ENCODE measurements at regions not wholly inside any gene's neighbourhood (a gene's known extent, or its start where the extent isn't known, plus 50 kb on each side); places are given as distances from the start of the nearest gene placed in this dataset.
"Not testable (repeated sequence)": the region's sequence is repeated elsewhere in the genome, so short reads cannot be mapped to it uniquely, and the experiment has no call there.

GRCh38 chr7:114273218-114273617 is 141.4 kb upstream of the FOXP2 start:
- DNase-seq, result no peak

GRCh38 chr7:114269714-114270113 is 144.9 kb upstream of the FOXP2 start:
- peak in 1 of 2 experiments; percentile 37 for DNase-seq

- DNase-seq, result not testable (repeated sequence)
These were observed 147.1 kb upstream of the FOXP2 start for GRCh38 chr7:114267550-114267949.

GRCh38 chr7:114264023-114264422 is 150.6 kb upstream of the FOXP2 start:
- DNase-seq, result no peak

GRCh38 chr7:114263219-114263618 is 151.4 kb upstream of the FOXP2 start:
- no peak for DNase-seq

- no peak for DNase-seq
These were observed 159.2 kb upstream of the FOXP2 start for GRCh38 chr7:114255404-114255841.

GRCh38 chr7:114243646-114244045 is 171.0 kb upstream of the FOXP2 start:
- DNase-seq, result no peak

- DNase-seq, result no peak
These were observed 171.6 kb upstream of the FOXP2 start for GRCh38 chr7:114242992-114243507.

- DNase-seq, result no peak
These were observed 185.4 kb upstream of the FOXP2 start for GRCh38 chr7:114229246-114229645.

GRCh38 chr7:114225784-114226183 is 188.8 kb upstream of the FOXP2 start:
- no peak for DNase-seq

GRCh38 chr7:114218283-114218682 is 196.3 kb upstream of the FOXP2 start:
- no peak for DNase-seq

GRCh38 chr7:114217026-114217806 is 197.4 kb upstream of the FOXP2 start:
- DNase-seq, result no peak

GRCh38 chr7:114214466-114214865 is 200.1 kb upstream of the FOXP2 start:
- no peak for DNase-seq

- no peak for DNase-seq
These were observed 201.7 kb upstream of the FOXP2 start for GRCh38 chr7:114212721-114213429.

- DNase-seq, result no peak
These were observed 204.6 kb upstream of the FOXP2 start for GRCh38 chr7:114209968-114210367.

GRCh38 chr7:114206688-114207087 is 207.9 kb upstream of the FOXP2 start:
- DNase-seq, result no peak

- DNase-seq, result no peak
These were observed 218.1 kb upstream of the FOXP2 start for GRCh38 chr7:114196517-114196916.

GRCh38 chr7:114190387-114190786 is 224.2 kb upstream of the FOXP2 start:
- DNase-seq, result no peak

GRCh38 chr7:114183311-114184088 is 231.1 kb upstream of the FOXP2 start:
- DNase-seq, result no peak

GRCh38 chr7:114182837-114183236 is 231.8 kb upstream of the FOXP2 start:
- no peak for DNase-seq

- DNase-seq, result no peak
These were observed 233.3 kb upstream of the FOXP2 start for GRCh38 chr7:114181280-114181679.

GRCh38 chr7:114180556-114181266 is 233.9 kb upstream of the FOXP2 start:
- DNase-seq, result no peak

- no peak for DNase-seq
These were observed 239.5 kb upstream of the FOXP2 start for GRCh38 chr7:114175125-114175524.

All from NCI-H1930 (cell line).